Neural cell (in vitro differentiated cells): ENCODE measurements at regions not wholly inside any gene's neighbourhood (a gene's known extent, or its start where the extent isn't known, plus 50 kb on each side); places are given as distances from the start of the nearest gene placed in this dataset.

Source experiments
- H2AFZ ChIP-seq: fragments of 200-600, 300-800 bp; sonication (generic), shearing (Covaris generic); 2 replicates; pipeline ENCODE4 v1.6.0; 2014; ENCODE audit warnings: low read depth, mild to moderate bottlenecking, antibody characterized with exemption, low read length, moderate library complexity
- H3F3A ChIP-seq: fragments of 200-600 bp; shearing (Covaris generic); 2 replicates; pipeline ENCODE4 v1.6.1; 2016; ENCODE audit warnings: mild to moderate bottlenecking, moderate library complexity, mixed read lengths, antibody characterized with exemption, low read length; ENCODE audit not compliant: insufficient read depth, poor library complexity, severe bottlenecking
- H3K27ac ChIP-seq: fragments of 200-600, 300-800 bp; sonication (generic), shearing (Covaris generic); 2 replicates; pipeline ENCODE4 v1.5.1; 2014; ENCODE audit warnings: mild to moderate bottlenecking, low read length, moderate library complexity
- H3K27me3 ChIP-seq: fragments of 300-800, 200-600 bp; sonication (generic), shearing (Covaris generic); 2 replicates; pipeline ENCODE4 v1.6.0; 2014; ENCODE audit warnings: mild to moderate bottlenecking, low read depth, low read length, moderate library complexity; ENCODE audit not compliant: insufficient read depth
- H3K36me3 ChIP-seq: fragments of 300-800, 200-600 bp; sonication (generic), shearing (Covaris generic); 2 replicates; pipeline ENCODE4 v1.5.1; 2014; ENCODE audit warnings: mild to moderate bottlenecking, antibody characterized with exemption, low read length, moderate library complexity; ENCODE audit not compliant: insufficient read depth
- H3K4me2 ChIP-seq: fragments of 300-800, 200-600 bp; sonication (generic), shearing (Covaris generic); 2 replicates; pipeline ENCODE4 v1.6.0; 2014; ENCODE audit warnings: mild to moderate bottlenecking, low read length
- H3K4me3 ChIP-seq: fragments of 300-800, 200-600 bp; sonication (generic), shearing (Covaris generic); 2 replicates; pipeline ENCODE4 v1.5.1; 2014; ENCODE audit warnings: mild to moderate bottlenecking, low read length, moderate library complexity
- H3K79me2 ChIP-seq: fragments of 200-600 bp; shearing (Covaris generic); replicated peaks from 2 replicates; pipeline ENCODE4 v1.6.0; 2014; ENCODE audit warnings: mild to moderate bottlenecking, low read length, moderate library complexity; ENCODE audit not compliant: insufficient read depth
- H3K9ac ChIP-seq: fragments of 300-800, 200-600 bp; sonication (generic), shearing (Covaris generic); 2 replicates; pipeline ENCODE4 v1.6.1; 2016; ENCODE audit warnings: mild to moderate bottlenecking, low read length, mixed read lengths
- H3K9me2 ChIP-seq: fragments of 200-600 bp; shearing (Covaris generic); 2 replicates; pipeline ENCODE4 v1.6.1; 2016; ENCODE audit warnings: mild to moderate bottlenecking, low read length, mixed read lengths; ENCODE audit not compliant: insufficient read depth
- H3K9me3 ChIP-seq: fragments of 200-600, 300-800 bp; sonication (generic), shearing (Covaris generic); 2 replicates; pipeline ENCODE4 v1.6.1; 2016; ENCODE audit warnings: mild to moderate bottlenecking, mixed run types, low read length, moderate library complexity, mixed read lengths
- H4K20me1 ChIP-seq: fragments of 200-600 bp; shearing (Covaris generic); 2 replicates; pipeline ENCODE4 v1.6.1; 2016; ENCODE audit warnings: mild to moderate bottlenecking, mixed run types; ENCODE audit not compliant: insufficient read depth
- EP300 ChIP-seq: fragments of 450-650 bp; conservative IDR thresholded peaks from 2 replicates; pipeline ENCODE4 v1.6.1; 2014; ENCODE audit warnings: antibody characterized with exemption, mild to moderate bottlenecking, moderate library complexity; ENCODE audit not compliant: poor library complexity, severe bottlenecking
- EZH2 ChIP-seq: fragments of 200-600, 300-800 bp; shearing (Covaris generic), sonication (generic); IDR thresholded peaks from 2 replicates; pipeline ENCODE4 v1.6.1; 2014; ENCODE audit warnings: antibody characterized with exemption, low read length, borderline replicate concordance, mild to moderate bottlenecking; ENCODE audit not compliant: insufficient read depth, poor library complexity, severe bottlenecking
- MXI1 ChIP-seq: fragments of 450-650 bp; conservative IDR thresholded peaks from 2 replicates; pipeline ENCODE4 v1.6.1; 2014; ENCODE audit warnings: antibody characterized with exemption, mild to moderate bottlenecking; ENCODE audit not compliant: poor library complexity, severe bottlenecking
- POLR2AphosphoS5 ChIP-seq: IDR thresholded peaks from 2 replicates; pipeline ENCODE4 v1.6.1; 2012
- RAD21 ChIP-seq: fragments of 450-650 bp; conservative IDR thresholded peaks from 2 replicates; pipeline ENCODE4 v1.6.1; 2014; ENCODE audit warnings: antibody characterized with exemption, mild to moderate bottlenecking, moderate library complexity
- SMC3 ChIP-seq: fragments of 450-650 bp; conservative IDR thresholded peaks from 2 replicates; pipeline ENCODE4 v1.6.1; 2014; ENCODE audit warnings: antibody characterized with exemption, mild to moderate bottlenecking, moderate library complexity; ENCODE audit not compliant: poor library complexity
- TAF1 ChIP-seq: IDR thresholded peaks from 2 replicates; pipeline ENCODE4 v1.6.1; 2012; ENCODE audit warnings: low read depth
- TF ChIP-seq, protein P1 (sequence below): IDR thresholded peaks from 2 replicates; pipeline ENCODE4 v1.6.1; 2012; ENCODE audit warnings: borderline replicate concordance
- TF ChIP-seq, protein P2 (sequence below): fragments of 450-650 bp; IDR thresholded peaks from 2 replicates; pipeline ENCODE4 v1.5.1; 2014; ENCODE audit warnings: antibody characterized with exemption, mild to moderate bottlenecking, moderate library complexity; ENCODE audit not compliant: poor library complexity, severe bottlenecking

DNA sequence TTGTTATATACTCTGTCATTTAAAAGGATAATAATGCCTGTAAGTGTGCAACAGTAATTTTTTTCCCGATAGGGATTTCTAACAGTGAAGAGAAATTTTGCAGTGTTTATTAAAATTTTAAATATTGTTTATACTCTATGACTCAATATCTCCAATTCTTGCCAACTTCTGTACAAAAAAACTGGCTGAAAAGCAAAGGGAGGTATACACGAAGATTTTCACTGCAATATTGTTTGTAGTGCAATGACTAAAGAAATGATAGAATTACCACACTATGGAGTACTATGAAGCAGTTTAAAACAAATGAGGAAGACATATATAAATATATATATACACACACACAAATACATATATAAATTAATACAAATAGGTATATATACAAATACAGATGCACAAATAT lies 187.9 kb upstream of the IL15 start:
- Histone ChIP-seq H3F3A (no peaks in the 10 kb centered on the region), H3K9me2 (no peaks in the 10 kb centered on the region), H3K27ac (no peak overlapping the region), H3K27me3 (no peaks in the 10 kb centered on the region), H3K4me3 (no peak overlapping the region), H3K9me3 (no peaks in the 10 kb centered on the region), H4K20me1 (no peaks in the 10 kb centered on the region), H3K79me2 (no peaks in the 10 kb centered on the region), H3K4me2 (no peak overlapping the region), H3K9ac (no peak overlapping the region), H2AFZ (no peak overlapping the region), H3K36me3 (no peaks in the 10 kb centered on the region)
- TF ChIP-seq, protein P1, sequence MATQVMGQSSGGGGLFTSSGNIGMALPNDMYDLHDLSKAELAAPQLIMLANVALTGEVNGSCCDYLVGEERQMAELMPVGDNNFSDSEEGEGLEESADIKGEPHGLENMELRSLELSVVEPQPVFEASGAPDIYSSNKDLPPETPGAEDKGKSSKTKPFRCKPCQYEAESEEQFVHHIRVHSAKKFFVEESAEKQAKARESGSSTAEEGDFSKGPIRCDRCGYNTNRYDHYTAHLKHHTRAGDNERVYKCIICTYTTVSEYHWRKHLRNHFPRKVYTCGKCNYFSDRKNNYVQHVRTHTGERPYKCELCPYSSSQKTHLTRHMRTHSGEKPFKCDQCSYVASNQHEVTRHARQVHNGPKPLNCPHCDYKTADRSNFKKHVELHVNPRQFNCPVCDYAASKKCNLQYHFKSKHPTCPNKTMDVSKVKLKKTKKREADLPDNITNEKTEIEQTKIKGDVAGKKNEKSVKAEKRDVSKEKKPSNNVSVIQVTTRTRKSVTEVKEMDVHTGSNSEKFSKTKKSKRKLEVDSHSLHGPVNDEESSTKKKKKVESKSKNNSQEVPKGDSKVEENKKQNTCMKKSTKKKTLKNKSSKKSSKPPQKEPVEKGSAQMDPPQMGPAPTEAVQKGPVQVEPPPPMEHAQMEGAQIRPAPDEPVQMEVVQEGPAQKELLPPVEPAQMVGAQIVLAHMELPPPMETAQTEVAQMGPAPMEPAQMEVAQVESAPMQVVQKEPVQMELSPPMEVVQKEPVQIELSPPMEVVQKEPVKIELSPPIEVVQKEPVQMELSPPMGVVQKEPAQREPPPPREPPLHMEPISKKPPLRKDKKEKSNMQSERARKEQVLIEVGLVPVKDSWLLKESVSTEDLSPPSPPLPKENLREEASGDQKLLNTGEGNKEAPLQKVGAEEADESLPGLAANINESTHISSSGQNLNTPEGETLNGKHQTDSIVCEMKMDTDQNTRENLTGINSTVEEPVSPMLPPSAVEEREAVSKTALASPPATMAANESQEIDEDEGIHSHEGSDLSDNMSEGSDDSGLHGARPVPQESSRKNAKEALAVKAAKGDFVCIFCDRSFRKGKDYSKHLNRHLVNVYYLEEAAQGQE: no peak
- TF ChIP-seq TAF1 (no peak), POLR2AphosphoS5 (no peak), RAD21 (no peak), EZH2 (no peak), SMC3 (no peak), MXI1 (no peak), EP300 (no peak)
- TF ChIP-seq, protein P2, sequence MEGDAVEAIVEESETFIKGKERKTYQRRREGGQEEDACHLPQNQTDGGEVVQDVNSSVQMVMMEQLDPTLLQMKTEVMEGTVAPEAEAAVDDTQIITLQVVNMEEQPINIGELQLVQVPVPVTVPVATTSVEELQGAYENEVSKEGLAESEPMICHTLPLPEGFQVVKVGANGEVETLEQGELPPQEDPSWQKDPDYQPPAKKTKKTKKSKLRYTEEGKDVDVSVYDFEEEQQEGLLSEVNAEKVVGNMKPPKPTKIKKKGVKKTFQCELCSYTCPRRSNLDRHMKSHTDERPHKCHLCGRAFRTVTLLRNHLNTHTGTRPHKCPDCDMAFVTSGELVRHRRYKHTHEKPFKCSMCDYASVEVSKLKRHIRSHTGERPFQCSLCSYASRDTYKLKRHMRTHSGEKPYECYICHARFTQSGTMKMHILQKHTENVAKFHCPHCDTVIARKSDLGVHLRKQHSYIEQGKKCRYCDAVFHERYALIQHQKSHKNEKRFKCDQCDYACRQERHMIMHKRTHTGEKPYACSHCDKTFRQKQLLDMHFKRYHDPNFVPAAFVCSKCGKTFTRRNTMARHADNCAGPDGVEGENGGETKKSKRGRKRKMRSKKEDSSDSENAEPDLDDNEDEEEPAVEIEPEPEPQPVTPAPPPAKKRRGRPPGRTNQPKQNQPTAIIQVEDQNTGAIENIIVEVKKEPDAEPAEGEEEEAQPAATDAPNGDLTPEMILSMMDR: no peak

DNA sequence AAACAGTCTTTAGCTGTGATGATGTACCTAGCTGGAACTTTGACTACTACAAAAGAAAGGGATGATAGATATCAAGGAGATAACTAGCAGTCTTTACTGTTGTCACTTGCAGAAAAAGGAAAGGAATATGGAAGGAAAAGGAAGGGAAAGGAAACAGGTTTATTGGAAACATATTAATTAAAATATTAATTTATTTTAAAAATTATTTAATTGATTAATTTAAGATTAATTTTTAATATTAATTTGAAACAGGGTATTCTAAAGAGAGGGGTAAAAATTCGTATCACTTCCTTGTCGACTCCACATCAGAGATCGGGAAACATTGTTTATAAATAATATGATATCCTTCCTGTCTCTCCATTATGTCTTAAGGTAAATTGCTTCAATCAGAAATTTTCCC lies 186.5 kb upstream of the IL15 start:
- H2AFZ ChIP-seq: no peak overlapping the region
- no peaks in the 10 kb centered on the region for H3K9me2 ChIP-seq
- H3K9ac ChIP-seq: no peak overlapping the region
- H3K4me3 ChIP-seq: no peak overlapping the region
- H3K9me3 ChIP-seq: no peaks in the 10 kb centered on the region
- TF ChIP-seq MXI1: no peak
- TF ChIP-seq SMC3: no peak
- no peak for TF ChIP-seq EZH2
- TF ChIP-seq, protein P1: no peak
- TF ChIP-seq, protein P2: no peak
- no peak for TF ChIP-seq EP300
- no peak for TF ChIP-seq POLR2AphosphoS5
- no peak for TF ChIP-seq TAF1
- no peak for TF ChIP-seq RAD21
- no peaks in the 10 kb centered on the region for H4K20me1 ChIP-seq
- H3K4me2 ChIP-seq: no peak overlapping the region
- no peaks in the 10 kb centered on the region for H3F3A ChIP-seq
- no peak overlapping the region for H3K27ac ChIP-seq
- H3K36me3 ChIP-seq: no peaks in the 10 kb centered on the region
- H3K27me3 ChIP-seq: no peaks in the 10 kb centered on the region
- H3K79me2 ChIP-seq: no peaks in the 10 kb centered on the region
